ENCODE measurements at regions not wholly inside any gene's neighbourhood (a gene's known extent, or its start where the extent isn't known, plus 50 kb on each side); places are given as distances from the start of the nearest gene placed in this dataset.

GRCh38 chr2:144996225-144996795, 476.4 kb upstream of the ZEB2 start:
- TF ChIP-seq CTCF (IDR thresholded peaks at IDR 0.05; ENCODE audit: insufficient read depth, low read depth, low read length): no peak
- TF ChIP-seq EZH2 (IDR thresholded peaks at IDR 0.05; ENCODE audit: insufficient read depth, low read length): no peak

All from astrocyte (in vitro differentiated cells and primary cell).